ENCODE measurements at regions not wholly inside any gene's neighbourhood (a gene's known extent, or its start where the extent isn't known, plus 50 kb on each side); places are given as distances from the start of the nearest gene placed in this dataset.

- Histone ChIP-seq H3K27me3 (ENCODE audit: control insufficient read depth, extremely low read depth, insufficient read depth, low read length) (no peaks in the 10 kb centered on the region), H3K4me3 (ENCODE audit: control insufficient read depth in 2 of 3, extremely low read depth in 1 of 3, insufficient read depth in 2 of 3, low read depth in 1 of 3, low read length in 3 of 3) (no peak overlapping the region), H3K79me2 (ENCODE audit: control insufficient read depth, insufficient read depth, low read length) (no peaks in the 10 kb centered on the region), H2AFZ (ENCODE audit: control insufficient read depth, low read length) (no peak overlapping the region), H3K4me2 (ENCODE audit: control insufficient read depth, extremely low read depth, insufficient read depth, low read depth, low read length) (no peak overlapping the region), H3K4me1 (ENCODE audit: control insufficient read depth, extremely low read depth, insufficient read depth, low read length) (peaks cover 17% of the 10 kb centered on the region), H3K9ac (ENCODE audit: control insufficient read depth, extremely low read depth, insufficient read depth, low read length) (no peak overlapping the region), H3K9me1 (ENCODE audit: control insufficient read depth, extremely low read depth, insufficient read depth, low read length) (no peaks in the 10 kb centered on the region), H3K27ac (ENCODE audit: control insufficient read depth, insufficient read depth, low read length) (no peak overlapping the region), H4K20me1 (ENCODE audit: control insufficient read depth, extremely low read depth, insufficient read depth, low read length) (no peaks in the 10 kb centered on the region), H3K9me3 (ENCODE audit: control insufficient read depth, low read depth, low read length) (no peaks in the 10 kb centered on the region), H3K36me3 (ENCODE audit: control insufficient read depth in 2 of 2, extremely low read depth in 1 of 2, insufficient read depth in 2 of 2, low read length in 2 of 2) (peaks cover 0 to 3% of the 10 kb centered on the region in 2 experiments)
- no peak for DNase-seq (ENCODE audit: low read depth, low spot score)
- no peak for FAIRE-seq
- dilution Hi-C loops (cut with MboI; ENCODE audit: extremely low pct_ligation_motif_present, low sequenced_read_pairs) = no loop called here
- TF ChIP-seq CTCF (optimal IDR thresholded peaks at IDR 0.05 in 1 of 3, IDR thresholded peaks at IDR 0.05 in 1 of 3, conservative IDR thresholded peaks at IDR 0.05 in 1 of 3; ENCODE audit: extremely low read depth in 1 of 3, insufficient read depth in 2 of 3, low read length in 3 of 3) (no peak), EZH2 (IDR thresholded peaks at IDR 0.05; ENCODE audit: low read length) (no peak)
Measured at GRCh38 chr15:62828364-62828763, 214.2 kb upstream of the TPM1 start.

- H4K20me1 ChIP-seq (ENCODE audit: control insufficient read depth, extremely low read depth, insufficient read depth, low read length) = no peaks in the 10 kb centered on the region
- H2AFZ ChIP-seq (ENCODE audit: control insufficient read depth, low read length) = no peak overlapping the region
- dilution Hi-C loops (cut with MboI; ENCODE audit: extremely low pct_ligation_motif_present, low sequenced_read_pairs) = no loop called here
- no peak overlapping the region for H3K4me2 ChIP-seq (ENCODE audit: control insufficient read depth, extremely low read depth, insufficient read depth, low read depth, low read length)
- TF ChIP-seq EZH2 (IDR thresholded peaks at IDR 0.05; ENCODE audit: low read length) (no peak), CTCF (optimal IDR thresholded peaks at IDR 0.05 in 1 of 3, IDR thresholded peaks at IDR 0.05 in 1 of 3, conservative IDR thresholded peaks at IDR 0.05 in 1 of 3; ENCODE audit: extremely low read depth in 1 of 3, insufficient read depth in 2 of 3, low read length in 3 of 3) (no peak)
- no peaks in the 10 kb centered on the region for H3K9me1 ChIP-seq (ENCODE audit: control insufficient read depth, extremely low read depth, insufficient read depth, low read length)
- FAIRE-seq (no peak), DNase-seq (ENCODE audit: low read depth, low spot score) (no peak)
- no peak overlapping the region for H3K4me3 ChIP-seq (ENCODE audit: control insufficient read depth in 2 of 3, extremely low read depth in 1 of 3, insufficient read depth in 2 of 3, low read depth in 1 of 3, low read length in 3 of 3)
- H3K9ac ChIP-seq (ENCODE audit: control insufficient read depth, extremely low read depth, insufficient read depth, low read length) = no peak overlapping the region
- H3K36me3 ChIP-seq (ENCODE audit: control insufficient read depth in 2 of 2, extremely low read depth in 1 of 2, insufficient read depth in 2 of 2, low read length in 2 of 2) = peaks cover 0 to 15% of the 10 kb centered on the region in 2 experiments
- H3K79me2 ChIP-seq (ENCODE audit: control insufficient read depth, insufficient read depth, low read length) = no peaks in the 10 kb centered on the region
- H3K27me3 ChIP-seq (ENCODE audit: control insufficient read depth, extremely low read depth, insufficient read depth, low read length) = no peaks in the 10 kb centered on the region
- H3K4me1 ChIP-seq (ENCODE audit: control insufficient read depth, extremely low read depth, insufficient read depth, low read length) = no peaks in the 10 kb centered on the region
- no peaks in the 10 kb centered on the region for H3K9me3 ChIP-seq (ENCODE audit: control insufficient read depth, low read depth, low read length)
- H3K27ac ChIP-seq (ENCODE audit: control insufficient read depth, insufficient read depth, low read length) = no peak overlapping the region
Measured at GRCh38 chr15:62832231-62832630, 210.3 kb upstream of the TPM1 start.

Data from keratinocyte (primary cell).